GM13977 (cell line): ENCODE measurements at regions not wholly inside any gene's neighbourhood (a gene's known extent, or its start where the extent isn't known, plus 50 kb on each side); places are given as distances from the start of the nearest gene placed in this dataset.

ENCODE experiments used
- DNase-seq: peaks from one replicate; pipeline ENCODE4 v3.0.0; 2012; ENCODE audit warnings: low spot score
- in situ Hi-C: fragments of 300-500 bp; cut with MboI; formaldehyde crosslinking; loops from one replicate; pipeline ENCODE4 v1.12.0; 2022; ENCODE audit warnings: low sequenced_read_pairs, low pct_unique_long_range_greater_than_20kb, mixed read lengths, inconsistent platforms; ENCODE audit not compliant: unreplicated experiment
- TF ChIP-seq, protein P1 (sequence below): IDR thresholded peaks from 2 replicates; pipeline ENCODE4 v1.5.1; 2012; ENCODE audit warnings: mild to moderate bottlenecking, control low read depth; ENCODE audit not compliant: insufficient read depth; ENCODE audit errors: extremely low read depth, missing control alignments

- TF ChIP-seq, protein P1, sequence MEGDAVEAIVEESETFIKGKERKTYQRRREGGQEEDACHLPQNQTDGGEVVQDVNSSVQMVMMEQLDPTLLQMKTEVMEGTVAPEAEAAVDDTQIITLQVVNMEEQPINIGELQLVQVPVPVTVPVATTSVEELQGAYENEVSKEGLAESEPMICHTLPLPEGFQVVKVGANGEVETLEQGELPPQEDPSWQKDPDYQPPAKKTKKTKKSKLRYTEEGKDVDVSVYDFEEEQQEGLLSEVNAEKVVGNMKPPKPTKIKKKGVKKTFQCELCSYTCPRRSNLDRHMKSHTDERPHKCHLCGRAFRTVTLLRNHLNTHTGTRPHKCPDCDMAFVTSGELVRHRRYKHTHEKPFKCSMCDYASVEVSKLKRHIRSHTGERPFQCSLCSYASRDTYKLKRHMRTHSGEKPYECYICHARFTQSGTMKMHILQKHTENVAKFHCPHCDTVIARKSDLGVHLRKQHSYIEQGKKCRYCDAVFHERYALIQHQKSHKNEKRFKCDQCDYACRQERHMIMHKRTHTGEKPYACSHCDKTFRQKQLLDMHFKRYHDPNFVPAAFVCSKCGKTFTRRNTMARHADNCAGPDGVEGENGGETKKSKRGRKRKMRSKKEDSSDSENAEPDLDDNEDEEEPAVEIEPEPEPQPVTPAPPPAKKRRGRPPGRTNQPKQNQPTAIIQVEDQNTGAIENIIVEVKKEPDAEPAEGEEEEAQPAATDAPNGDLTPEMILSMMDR: no peak
- in situ Hi-C loops: no loop called here
- no peak for DNase-seq
Observed at GRCh38 chr18:29259838-29260237, 1082.9 kb upstream of the CDH2 start.

GRCh38 chr18:29254123-29254522, 1077.2 kb upstream of the CDH2 start:
- in situ Hi-C loops: no loop called here
- TF ChIP-seq, protein P1: no peak
- DNase-seq: no peak

- DNase-seq: no peak
- in situ Hi-C loops: no loop called here
- TF ChIP-seq, protein P1: no peak
Observed at GRCh38 chr18:29251681-29252080, 1074.8 kb upstream of the CDH2 start.

DNA sequence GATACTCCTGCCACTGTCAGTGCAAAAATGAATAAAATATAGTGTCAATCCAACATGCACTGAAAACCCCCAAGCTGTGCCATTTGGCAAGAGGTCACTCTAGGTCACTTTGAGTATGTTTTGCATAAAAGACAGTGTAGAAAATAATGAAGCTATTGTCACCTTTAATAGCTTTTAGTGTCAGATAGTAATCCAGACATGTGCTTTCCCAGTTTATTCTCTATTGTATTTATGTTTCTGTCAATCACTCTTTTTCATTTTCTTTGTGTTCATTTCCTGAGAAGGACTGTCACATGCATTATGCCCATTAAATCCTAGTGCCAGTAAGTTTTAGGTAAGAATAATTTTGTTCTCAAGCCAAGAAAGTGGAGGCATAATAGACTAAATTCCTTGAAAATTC, 1073.9 kb upstream of the CDH2 start:
- TF ChIP-seq, protein P1: no peak
- no peak for DNase-seq
- in situ Hi-C loops: no loop called here

DNA sequence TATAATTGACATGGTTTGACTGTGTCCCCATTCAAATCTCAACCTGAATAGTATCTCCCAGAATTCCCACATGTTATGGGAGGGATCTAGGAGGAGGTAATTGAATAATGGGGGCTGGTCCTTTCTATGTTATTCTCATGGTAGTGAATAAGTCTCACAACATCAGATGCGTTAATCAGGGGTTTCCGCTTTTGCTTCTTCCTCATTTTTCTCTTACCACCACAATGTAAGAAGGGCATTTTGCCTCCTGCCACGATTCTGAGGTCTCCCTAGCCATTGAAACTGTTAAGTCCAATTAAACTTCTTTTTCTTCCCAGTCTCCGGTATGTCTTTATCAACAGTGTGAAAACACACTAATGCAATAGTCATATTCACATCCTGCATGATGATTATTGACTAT, 1073.3 kb upstream of the CDH2 start:
- no peak for DNase-seq
- TF ChIP-seq, protein P1: no peak
- in situ Hi-C loops: no loop called here

DNA sequence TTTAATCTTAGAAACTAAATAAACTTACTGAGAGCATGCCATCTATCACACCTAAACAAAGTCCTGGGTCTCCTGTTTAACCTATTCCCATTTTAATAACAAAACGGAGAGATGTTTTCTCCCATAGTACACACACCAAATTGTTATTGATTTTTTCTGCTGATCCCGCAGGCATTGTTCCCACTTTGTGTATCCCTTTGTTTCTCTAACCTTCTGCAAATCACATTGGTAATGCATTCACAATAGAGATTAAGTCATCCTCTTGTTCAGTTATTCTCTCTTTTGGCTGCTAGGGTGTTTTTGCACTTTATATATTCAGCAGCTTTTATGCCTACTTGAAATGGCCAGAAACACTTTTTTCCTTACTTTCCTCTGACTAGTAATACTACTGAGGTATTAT, 1071.9 kb upstream of the CDH2 start:
- in situ Hi-C loops: no loop called here
- TF ChIP-seq, protein P1: no peak
- no peak for DNase-seq

DNA sequence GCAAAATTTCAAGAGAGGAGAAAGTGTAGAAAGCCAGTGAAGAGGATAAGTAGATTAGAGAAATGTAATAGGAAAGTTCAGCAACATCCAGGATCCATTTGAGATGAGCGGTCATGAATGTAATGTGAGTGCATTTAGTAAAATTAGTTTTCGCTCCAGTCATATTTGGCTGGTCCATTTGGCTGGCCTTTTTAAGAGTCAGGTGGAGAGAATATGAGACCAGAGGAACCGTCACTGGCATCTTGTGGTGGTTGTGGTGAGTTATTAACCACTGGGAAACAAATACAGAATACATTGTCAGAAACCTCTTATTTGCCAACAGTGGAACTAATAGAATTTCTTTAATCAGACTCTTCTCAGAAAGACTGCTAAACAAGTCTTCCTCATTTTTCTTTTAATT, 1064.3 kb upstream of the CDH2 start:
- TF ChIP-seq, protein P1: no peak
- DNase-seq: no peak
- in situ Hi-C loops: no loop called here
